Endothelial cell of umbilical vein (primary cell): ENCODE measurements at regions not wholly inside any gene's neighbourhood (a gene's known extent, or its start where the extent isn't known, plus 50 kb on each side); places are given as distances from the start of the nearest gene placed in this dataset.

Experiments
- BruUV-seq: library from RNA; stranded (reverse); fragments of 400-500 nt; replicated peaks from 2 replicates; lab custom pipeline; 2021; lab: Mats Ljungman, UMichigan
- CTCF ChIA-PET: fragments of 300-600, 350-600 bp; sonication (Branson Sonifier 250); formaldehyde crosslinking; loops from one replicate; lab custom pipeline; 2021; ENCODE audit warnings: antibody characterized with exemption, inconsistent platforms; lab: Charles Lee
- POLR2A ChIA-PET: fragments of 300-600, 350-600 bp; sonication (Branson Sonifier 250); formaldehyde crosslinking; loops from one replicate; lab custom pipeline; 2021; ENCODE audit warnings: antibody characterized with exemption, inconsistent platforms; lab: Charles Lee
- DNase-seq: peaks from one replicate; pipeline ENCODE4 v3.0.0-alpha.2; 2011; ENCODE audit warnings: low read depth, low spot score
- FAIRE-seq: peaks from 2 replicates; lab custom pipeline; 2011; peaks lifted over from hg19 to GRCh38; lab: Jason Lieb, UNC
- H2AFZ ChIP-seq: 2 replicates; pipeline ENCODE4 v1.6.0; 2012; ENCODE audit warnings: low read depth, low read length, control low read depth, inconsistent platforms
- H3K27ac ChIP-seq: 2 replicates; pipeline ENCODE4 v1.5.1; 2011; ENCODE audit warnings: low read depth, mild to moderate bottlenecking, control low read depth, low read length, moderate library complexity; ENCODE audit not compliant: insufficient read depth
- H3K27me3 ChIP-seq, 2 experiments: 2 replicates each; pipeline versions ENCODE4 v1.6.0 to v1.6.1; 2011; ENCODE audit warnings: low read length in 2 of 2, mixed read lengths in 1 of 2; ENCODE audit not compliant: control insufficient read depth in 2 of 2, insufficient read depth in 2 of 2
- H3K36me3 ChIP-seq, 2 experiments: 2 replicates in 1 of 2; 3 replicates in 1 of 2; pipeline ENCODE4 v1.5.1; 2011; ENCODE audit warnings: low read length in 2 of 2, mild to moderate bottlenecking in 1 of 2, moderate library complexity in 1 of 2; ENCODE audit not compliant: control insufficient read depth in 2 of 2, insufficient read depth in 2 of 2; ENCODE audit errors: extremely low read depth in 1 of 2
- H3K4me1 ChIP-seq: 3 replicates; pipeline ENCODE4 v1.5.1; 2011; ENCODE audit warnings: mild to moderate bottlenecking, low read length; ENCODE audit not compliant: control insufficient read depth, insufficient read depth; ENCODE audit errors: extremely low read depth
- H3K4me2 ChIP-seq: 2 replicates; pipeline ENCODE4 v1.6.1; 2011; ENCODE audit warnings: low read length, control low read depth, mixed read lengths; ENCODE audit not compliant: insufficient read depth
- H3K4me3 ChIP-seq, 3 experiments: fragments of 200-600 bp in 1 of 3; sonication (generic), shearing (Covaris generic) in 1 of 3; replicated peaks in 1 of 3; 2 replicates each; pipeline ENCODE4 v1.5.1; 2011 to 2016; ENCODE audit warnings: control low read depth in 3 of 3, low read length in 3 of 3, mild to moderate bottlenecking in 2 of 3, inconsistent platforms in 1 of 3, low read depth in 1 of 3, moderate library complexity in 1 of 3; ENCODE audit not compliant: insufficient read depth in 1 of 3
- H3K79me2 ChIP-seq: 2 replicates; pipeline ENCODE4 v1.6.0; 2012; ENCODE audit warnings: low read length, inconsistent platforms; ENCODE audit not compliant: control insufficient read depth, insufficient read depth
- H3K9ac ChIP-seq: replicated peaks from 2 replicates; pipeline ENCODE3; 2011; ENCODE audit warnings: low read length, control low read depth; ENCODE audit not compliant: insufficient read depth; ENCODE audit errors: extremely low read depth
- H3K9me1 ChIP-seq: replicated peaks from 3 replicates; pipeline ENCODE4 v1.6.0; 2011; ENCODE audit warnings: mild to moderate bottlenecking, low read length; ENCODE audit not compliant: control insufficient read depth, insufficient read depth; ENCODE audit errors: extremely low read depth
- H3K9me3 ChIP-seq: replicated peaks from 2 replicates; pipeline ENCODE4 v1.5.1; 2012; ENCODE audit warnings: low read length, inconsistent platforms; ENCODE audit not compliant: control insufficient read depth, insufficient read depth
- H4K20me1 ChIP-seq: replicated peaks from 2 replicates; pipeline ENCODE3; 2011; ENCODE audit warnings: mild to moderate bottlenecking, low read length; ENCODE audit not compliant: control insufficient read depth, insufficient read depth; ENCODE audit errors: extremely low read depth
- EZH2 ChIP-seq: IDR thresholded peaks from 2 replicates; pipeline ENCODE4 v1.6.1; 2012; ENCODE audit warnings: borderline replicate concordance, low read depth, mild to moderate bottlenecking, moderate library complexity, low read length, inconsistent platforms; ENCODE audit not compliant: severe bottlenecking
- FOS ChIP-seq: IDR thresholded peaks from 2 replicates; pipeline ENCODE4 v1.6.1; 2011; ENCODE audit warnings: mild to moderate bottlenecking, low read length, moderate library complexity, borderline replicate concordance; ENCODE audit not compliant: insufficient read depth
- GATA2 ChIP-seq: IDR thresholded peaks from 2 replicates; pipeline ENCODE4 v1.7.0; 2011; ENCODE audit warnings: low read depth, mild to moderate bottlenecking, moderate library complexity, mixed read lengths, low read length; ENCODE audit not compliant: insufficient read length, insufficient read depth
- JUN ChIP-seq: IDR thresholded peaks from 2 replicates; pipeline ENCODE4 v1.6.1; 2011; ENCODE audit warnings: borderline replicate concordance, low read depth; ENCODE audit not compliant: insufficient read length, insufficient read depth
- MYC ChIP-seq: IDR thresholded peaks from one replicate; pipeline ENCODE4 v1.6.1; 2011; ENCODE audit warnings: mild to moderate bottlenecking, low read depth, low read length
- POLR2A ChIP-seq: IDR thresholded peaks from 2 replicates; pipeline ENCODE4 v1.6.1; 2012; ENCODE audit warnings: low read depth, mild to moderate bottlenecking, control low read depth, low read length
- POLR2AphosphoS5 ChIP-seq: IDR thresholded peaks from 2 replicates; pipeline ENCODE4 v1.6.1; 2012; ENCODE audit warnings: low read depth, mild to moderate bottlenecking, control low read depth, low read length, moderate library complexity; ENCODE audit not compliant: insufficient read depth
- dilution Hi-C: fragments of 300-500 bp; cut with MboI; formaldehyde crosslinking; loops from one replicate; pipeline ENCODE4 v1.15.0; 2019; ENCODE audit warnings: low sequenced_read_pairs; ENCODE audit not compliant: extremely low pct_ligation_motif_present
- intact Hi-C: fragments of 100-400 bp; cut with micrococcal nuclease; formaldehyde crosslinking; loops from one replicate; pipeline ENCODE4 v1.10.0; 2022
- TF ChIP-seq, protein P1 (sequence below): IDR thresholded peaks from 2 replicates; pipeline ENCODE4 v1.6.1; 2011; ENCODE audit not compliant: insufficient read depth, insufficient read length
- TF ChIP-seq, protein P2 (sequence below), 2 donors: IDR thresholded peaks; 1 replicate in 1 of 2; 2 replicates in 1 of 2; pipeline ENCODE4 v1.5.1; 2011; ENCODE audit warnings: low read length in 2 of 2, mild to moderate bottlenecking in 2 of 2, moderate library complexity in 2 of 2, control low read depth in 1 of 2, inconsistent platforms in 1 of 2, low read depth in 1 of 2; ENCODE audit not compliant: insufficient read depth in 1 of 2; ENCODE audit errors: extremely low read depth in 1 of 2

- Histone ChIP-seq H4K20me1 (no peaks in the 10 kb centered on the region), H3K36me3 (no peaks in the 10 kb centered on the region), H3K9ac (no peak overlapping the region), H2AFZ (no peak overlapping the region), H3K4me2 (no peak overlapping the region), H3K4me1 (no peaks in the 10 kb centered on the region), H3K9me3 (peaks cover 3% of the 10 kb centered on the region), H3K4me3 (no peak overlapping the region), H3K27ac (no peak overlapping the region), H3K27me3 (no peaks in the 10 kb centered on the region), H3K79me2 (no peaks in the 10 kb centered on the region), H3K9me1 (no peaks in the 10 kb centered on the region)
- DNase-seq (no peak), FAIRE-seq (no peak)
- TF ChIP-seq POLR2A (no peak), FOS (no peak), EZH2 (no peak), JUN (no peak), GATA2 (no peak), MYC (no peak), POLR2AphosphoS5 (no peak)
- TF ChIP-seq, protein P1, sequence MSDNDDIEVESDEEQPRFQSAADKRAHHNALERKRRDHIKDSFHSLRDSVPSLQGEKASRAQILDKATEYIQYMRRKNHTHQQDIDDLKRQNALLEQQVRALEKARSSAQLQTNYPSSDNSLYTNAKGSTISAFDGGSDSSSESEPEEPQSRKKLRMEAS = no peak
- TF ChIP-seq, protein P2, sequence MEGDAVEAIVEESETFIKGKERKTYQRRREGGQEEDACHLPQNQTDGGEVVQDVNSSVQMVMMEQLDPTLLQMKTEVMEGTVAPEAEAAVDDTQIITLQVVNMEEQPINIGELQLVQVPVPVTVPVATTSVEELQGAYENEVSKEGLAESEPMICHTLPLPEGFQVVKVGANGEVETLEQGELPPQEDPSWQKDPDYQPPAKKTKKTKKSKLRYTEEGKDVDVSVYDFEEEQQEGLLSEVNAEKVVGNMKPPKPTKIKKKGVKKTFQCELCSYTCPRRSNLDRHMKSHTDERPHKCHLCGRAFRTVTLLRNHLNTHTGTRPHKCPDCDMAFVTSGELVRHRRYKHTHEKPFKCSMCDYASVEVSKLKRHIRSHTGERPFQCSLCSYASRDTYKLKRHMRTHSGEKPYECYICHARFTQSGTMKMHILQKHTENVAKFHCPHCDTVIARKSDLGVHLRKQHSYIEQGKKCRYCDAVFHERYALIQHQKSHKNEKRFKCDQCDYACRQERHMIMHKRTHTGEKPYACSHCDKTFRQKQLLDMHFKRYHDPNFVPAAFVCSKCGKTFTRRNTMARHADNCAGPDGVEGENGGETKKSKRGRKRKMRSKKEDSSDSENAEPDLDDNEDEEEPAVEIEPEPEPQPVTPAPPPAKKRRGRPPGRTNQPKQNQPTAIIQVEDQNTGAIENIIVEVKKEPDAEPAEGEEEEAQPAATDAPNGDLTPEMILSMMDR (IDR thresholded peaks at IDR 0.05; ENCODE audit: extremely low read depth in 1 of 2, insufficient read depth in 1 of 2, low read depth in 1 of 2, low read length in 2 of 2) = no peak
- intact Hi-C loops = no loop called here
- BruUV-seq = no TSS peak
- ChIA-PET POLR2A (no interaction called here), CTCF (no interaction called here)
- dilution Hi-C loops = no loop called here
Observed at GRCh38 chr7:8906396-8907075, 473.1 kb downstream of the NXPH1 start.
